Loucy (cell line): ENCODE measurements at regions not wholly inside any gene's neighbourhood (a gene's known extent, or its start where the extent isn't known, plus 50 kb on each side); places are given as distances from the start of the nearest gene placed in this dataset.

Source experiments
- CTCF ChIP-seq: fragments of 200-600 bp; sonication (generic); conservative IDR thresholded peaks from 2 replicates; pipeline ENCODE4 v1.5.1; 2014; ENCODE audit warnings: mild to moderate bottlenecking, antibody characterized with exemption, low read length
- EZH2phosphoT487 ChIP-seq: fragments of 200-600 bp; IDR thresholded peaks from 2 replicates; pipeline ENCODE4 v1.6.1; 2018; ENCODE audit warnings: antibody characterized with exemption, mild to moderate bottlenecking, moderate library complexity, borderline replicate concordance

GRCh38 chr15:19943515-19943914 lies 598.1 kb downstream of the GOLGA6L6 start:
- TF ChIP-seq CTCF (no peak), EZH2phosphoT487 (no peak)
